HG02973 (cell line): ENCODE measurements at regions not wholly inside any gene's neighbourhood (a gene's known extent, or its start where the extent isn't known, plus 50 kb on each side); places are given as distances from the start of the nearest gene placed in this dataset.

Source experiments
- ATAC-seq: cut with Tn5 transposase; IDR thresholded peaks from one replicate; pipeline ENCODE4 v1.9.1; 2021; ENCODE audit warnings: moderate library complexity; ENCODE audit not compliant: unreplicated experiment

GRCh38 chr13:34103854-34104253 lies 285.9 kb downstream of the RFC3 start:
- no peak for ATAC-seq

DNA sequence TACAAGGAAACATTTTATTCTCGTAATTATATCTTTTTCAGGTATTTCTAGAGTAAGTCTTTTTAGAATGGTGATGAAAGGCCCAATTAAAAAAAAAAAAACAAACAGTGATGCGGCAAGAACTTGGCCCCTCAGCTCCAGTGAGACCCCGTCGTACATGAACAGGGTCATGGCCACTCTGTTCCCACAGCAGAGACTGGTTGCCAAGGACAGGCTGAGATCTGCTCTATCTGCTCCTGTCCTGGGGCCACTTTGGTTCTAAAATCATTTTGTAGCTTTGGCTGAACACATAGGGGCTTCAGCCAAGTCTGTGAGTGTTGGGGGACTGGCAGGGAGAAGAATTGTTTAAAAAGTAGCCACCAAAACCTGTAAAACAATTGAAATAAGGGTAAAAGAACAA lies 286.9 kb downstream of the RFC3 start:
- no peak for ATAC-seq

DNA sequence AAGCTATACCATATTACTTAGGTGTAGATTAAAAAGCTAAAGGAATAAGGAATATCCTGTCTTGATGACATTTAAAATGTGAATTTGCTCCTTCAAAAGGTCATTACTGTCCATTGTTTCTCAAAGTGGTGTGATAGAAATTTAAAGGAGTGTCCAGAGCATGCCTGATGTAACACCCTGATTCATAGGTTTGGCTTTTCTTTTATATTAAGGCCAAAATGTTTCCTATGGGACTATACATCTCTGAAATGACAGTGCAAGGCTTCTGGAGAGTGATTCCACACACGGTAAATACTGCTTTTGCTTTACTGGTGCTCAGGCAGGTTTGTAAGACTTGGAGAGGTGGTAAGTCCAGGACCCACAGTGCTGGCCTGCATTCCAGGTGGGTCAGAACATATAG lies 289.9 kb downstream of the RFC3 start:
- no peak for ATAC-seq

DNA sequence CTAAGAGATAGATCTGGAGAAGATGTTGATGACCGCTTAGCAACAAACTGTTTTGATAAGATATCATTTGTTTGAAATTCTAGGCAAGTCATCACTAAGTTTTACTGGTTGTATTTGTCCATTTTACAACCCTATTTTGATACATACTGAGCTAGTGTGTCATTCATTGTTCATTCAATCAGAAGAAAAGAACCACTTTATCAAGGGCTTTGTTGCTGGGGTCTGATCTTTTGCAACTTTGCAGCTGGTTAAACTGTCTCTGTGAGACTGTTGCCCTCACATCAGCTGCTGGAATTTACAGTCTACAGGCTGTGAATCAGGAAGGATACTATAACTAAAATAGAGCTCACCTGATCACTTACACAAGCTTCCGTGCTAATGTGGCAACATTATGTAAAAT lies 290.5 kb downstream of the RFC3 start:
- no peak for ATAC-seq

- ATAC-seq: no peak
Observed at GRCh38 chr13:34114581-34114980, 296.6 kb downstream of the RFC3 start.

GRCh38 chr13:34116651-34117050 lies 298.7 kb downstream of the RFC3 start:
- ATAC-seq: no peak

- ATAC-seq: no peak
Observed at GRCh38 chr13:34124666-34125306, 306.8 kb downstream of the RFC3 start.

- ATAC-seq: no peak
Observed at GRCh38 chr13:34127523-34127922, 309.6 kb downstream of the RFC3 start.

DNA sequence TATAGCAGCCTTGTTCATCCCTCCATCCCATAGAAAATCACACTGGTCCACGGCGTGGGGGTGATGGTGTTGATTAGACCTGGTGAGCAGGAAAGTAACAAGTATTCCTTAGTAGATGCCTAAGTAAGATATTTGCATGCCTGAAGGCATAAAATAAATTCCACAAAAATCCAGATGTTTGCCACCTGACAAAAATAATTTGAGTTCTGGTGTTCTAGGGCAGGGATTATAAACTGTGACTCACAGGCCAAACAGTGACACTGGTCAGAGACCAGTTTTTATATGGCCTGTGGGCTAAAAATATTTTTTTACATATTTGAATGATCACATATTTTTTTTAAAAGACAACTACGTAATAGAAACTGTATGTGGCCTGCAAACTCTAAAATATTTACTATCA lies 310.7 kb downstream of the RFC3 start:
- no peak for ATAC-seq

DNA sequence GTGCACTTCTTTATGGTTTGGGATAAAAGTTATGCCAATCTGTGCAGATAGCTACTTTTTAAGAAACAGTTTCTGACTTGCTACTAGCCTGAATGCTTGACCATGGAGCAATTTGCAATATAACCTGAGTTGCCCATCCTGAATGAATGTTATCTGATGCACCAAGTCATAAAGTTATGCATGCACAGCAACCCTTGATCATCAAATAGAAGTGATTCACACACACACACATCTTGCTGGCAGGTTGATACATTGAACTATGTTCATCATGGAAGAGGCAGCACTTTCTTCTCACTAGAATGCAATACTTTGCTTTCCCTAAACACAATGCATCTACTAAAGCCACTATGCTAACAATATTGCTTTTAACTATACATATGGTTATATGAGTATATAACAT lies 311.5 kb downstream of the RFC3 start:
- no peak for ATAC-seq

DNA sequence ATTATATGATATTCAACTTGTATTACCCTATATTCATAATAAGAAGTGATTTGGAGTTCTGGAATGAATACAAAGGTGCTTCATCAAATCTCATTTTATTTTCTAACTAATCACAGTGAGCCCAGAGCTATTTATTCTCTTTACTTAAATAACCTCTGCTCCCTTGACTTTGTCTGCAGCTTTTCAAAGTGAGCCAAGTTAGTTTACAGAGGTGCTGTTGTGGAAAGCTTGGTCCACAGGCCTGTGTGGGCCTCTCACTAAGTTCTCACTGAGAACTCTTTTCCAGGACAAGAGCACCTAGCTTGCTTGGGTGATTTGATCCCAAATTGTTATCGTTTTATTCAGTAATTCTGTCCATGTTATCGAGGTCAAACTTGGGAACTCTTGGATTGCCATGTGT lies 319.3 kb downstream of the RFC3 start:
- ATAC-seq: no peak

DNA sequence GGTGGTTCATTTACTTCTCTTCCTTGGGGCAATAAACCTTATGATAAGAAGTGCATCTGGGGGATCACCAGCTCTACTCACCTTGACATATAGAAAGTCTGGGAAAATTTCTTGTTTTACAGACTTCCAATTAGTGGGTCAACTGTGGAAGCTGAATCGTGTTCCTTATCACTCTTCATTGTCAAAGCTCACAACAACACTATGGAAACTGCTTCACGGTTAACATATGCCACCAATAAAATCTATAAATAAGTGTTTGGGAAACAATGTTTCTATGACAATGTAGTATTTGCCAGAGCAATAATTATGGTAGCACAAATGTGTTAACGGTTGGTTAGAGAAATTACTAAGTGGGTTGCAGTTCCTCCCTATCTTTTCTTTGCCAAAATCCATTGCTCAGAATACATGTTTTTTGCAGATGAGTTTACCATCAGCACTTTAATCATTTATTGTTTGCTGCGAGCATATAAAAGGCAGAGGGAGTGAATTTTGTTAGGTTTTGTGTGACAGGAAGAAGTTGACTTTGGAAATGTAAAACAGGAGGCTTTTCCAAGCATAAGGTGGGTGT lies 321.8 kb downstream of the RFC3 start:
- ATAC-seq: no peak

DNA sequence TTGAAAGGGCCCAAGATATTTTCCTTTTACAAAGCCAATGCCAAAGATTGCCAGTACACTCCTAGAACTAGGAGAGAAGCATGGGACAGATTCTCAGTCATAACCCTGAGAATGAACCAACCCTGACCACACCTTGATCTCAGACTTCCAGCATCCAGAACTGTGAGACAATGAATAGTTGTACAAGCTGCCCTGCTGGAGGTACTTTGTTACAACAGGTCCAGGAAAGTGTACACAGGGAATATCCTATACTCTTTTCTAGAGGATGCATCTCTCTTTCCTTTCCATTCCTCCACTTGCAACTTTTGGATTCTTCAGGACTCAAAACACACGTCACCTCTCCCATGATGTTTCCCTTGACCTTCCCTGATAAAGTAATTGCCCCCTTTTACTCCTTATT lies 325.7 kb downstream of the RFC3 start:
- ATAC-seq: no peak

DNA sequence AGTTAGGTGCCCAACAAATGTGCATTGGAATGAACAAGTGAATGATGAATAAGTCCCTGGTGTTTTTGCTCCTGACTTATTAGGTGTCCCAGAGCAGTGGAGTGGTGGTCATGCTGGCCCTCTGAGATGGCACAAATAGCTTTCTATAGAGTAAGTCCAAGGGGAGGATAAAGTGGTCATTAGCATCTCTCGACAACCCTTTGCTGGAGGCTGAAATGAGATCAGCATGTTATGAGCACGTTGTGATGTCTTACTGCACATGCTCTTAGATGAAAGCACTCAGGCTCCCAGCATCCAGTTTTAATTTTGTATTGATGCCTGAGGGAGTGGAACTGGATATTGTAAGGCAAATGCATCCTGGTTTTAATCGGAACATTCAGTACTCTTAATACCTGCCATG lies 326.2 kb downstream of the RFC3 start:
- ATAC-seq: no peak

- ATAC-seq: no peak
Observed at GRCh38 chr13:34145061-34145460, 327.1 kb downstream of the RFC3 start.

- ATAC-seq: no peak
Observed at GRCh38 chr13:34148359-34148758, 330.4 kb downstream of the RFC3 start.

DNA sequence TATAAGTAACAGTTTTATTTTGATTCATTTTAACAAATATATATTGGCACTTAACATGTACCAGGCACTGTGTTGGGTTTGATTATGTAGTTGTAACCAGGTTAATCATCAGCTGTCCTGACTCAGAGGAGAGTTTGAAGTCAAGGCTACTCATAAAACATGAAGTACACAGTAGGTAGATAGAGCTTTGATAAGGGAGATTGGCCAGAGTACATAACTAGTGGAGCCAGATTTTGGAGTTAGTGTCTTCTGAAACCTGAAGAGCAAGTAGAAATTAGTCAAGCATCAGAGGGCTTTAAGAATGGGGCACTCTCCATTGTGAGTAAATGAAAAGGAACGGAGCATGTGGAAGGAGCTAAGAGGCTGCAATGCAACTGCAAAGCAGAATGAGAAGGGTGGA lies 333.9 kb downstream of the RFC3 start:
- no peak for ATAC-seq

DNA sequence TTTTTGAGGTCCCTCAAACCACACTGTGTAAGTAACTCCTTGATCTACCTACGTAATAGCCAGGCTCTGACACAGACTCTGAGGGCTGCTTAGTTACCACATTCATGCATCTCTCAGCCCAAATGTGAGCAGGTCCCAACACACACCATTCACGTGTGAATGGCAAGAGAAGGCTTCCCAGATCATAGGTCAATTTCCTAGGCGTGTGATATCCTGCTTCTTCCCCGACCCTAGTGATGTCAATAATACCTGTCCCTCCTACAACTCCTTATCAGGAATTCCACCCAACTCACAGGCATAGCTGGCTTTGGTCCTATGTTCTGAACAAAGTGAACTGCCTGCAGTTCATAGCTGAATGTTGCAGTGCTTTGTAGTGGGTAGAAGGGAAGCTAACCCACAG lies 334.5 kb downstream of the RFC3 start:
- no peak for ATAC-seq

DNA sequence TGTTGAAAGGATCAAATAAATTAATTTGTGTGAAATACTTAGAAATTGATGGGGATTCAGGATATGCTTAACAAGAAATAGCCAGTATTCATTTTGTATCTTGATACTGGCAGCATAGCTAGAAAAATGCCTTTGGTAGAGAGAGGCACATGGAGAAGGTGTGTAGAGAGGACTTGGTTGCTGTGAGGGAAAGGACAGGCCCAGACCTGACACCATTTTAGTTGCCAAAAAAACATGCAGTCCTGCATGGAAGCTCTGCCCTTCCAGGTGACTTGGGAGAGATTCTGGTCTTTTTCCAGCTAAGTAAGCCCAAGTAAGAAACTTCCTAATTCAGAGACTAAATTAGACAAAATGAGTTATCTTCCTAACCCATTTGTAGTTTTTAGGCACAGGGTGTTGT lies 335.0 kb downstream of the RFC3 start:
- ATAC-seq: no peak

DNA sequence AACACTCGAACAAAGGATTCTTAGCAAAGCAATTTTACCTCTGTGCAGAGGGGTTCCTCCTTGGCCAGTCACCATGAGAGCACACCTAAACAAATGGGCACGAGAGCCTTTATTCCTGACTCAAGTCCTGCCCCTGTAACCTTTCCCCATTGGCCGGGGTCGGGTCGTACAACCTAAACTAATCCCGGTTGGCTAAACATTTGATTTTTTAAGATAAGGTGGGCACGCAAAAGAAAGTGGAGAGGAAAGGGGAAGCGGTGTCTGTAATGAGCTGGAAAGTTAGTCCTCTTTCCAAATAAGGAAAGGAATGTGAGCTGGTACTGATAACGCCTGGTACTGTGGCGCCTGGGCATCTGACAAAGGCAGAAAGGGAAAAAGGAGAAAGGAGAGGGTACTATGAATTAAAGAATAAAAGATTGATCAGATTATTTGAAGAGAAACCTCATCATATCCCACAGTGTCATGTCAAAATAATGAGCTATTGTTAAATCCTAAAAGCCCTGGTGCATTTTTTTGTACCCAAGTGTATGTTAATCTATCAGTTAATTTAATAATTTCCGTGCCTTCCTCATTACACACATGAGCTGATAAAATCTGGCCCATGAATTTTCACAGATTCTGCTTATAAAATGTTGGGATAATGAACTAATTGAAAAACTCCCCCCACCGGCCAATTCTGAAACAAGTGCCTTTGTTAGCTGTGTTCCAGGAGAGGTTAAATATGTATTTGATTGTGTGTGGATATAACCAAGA lies 335.7 kb downstream of the RFC3 start:
- no peak for ATAC-seq

- ATAC-seq: no peak
Observed at GRCh38 chr13:34155931-34156607, 338.1 kb downstream of the RFC3 start.

- peak; percentile 100 for ATAC-seq
Observed at GRCh38 chr13:34156841-34157365, 339.0 kb downstream of the RFC3 start.
